ENCODE measurements at regions not wholly inside any gene's neighbourhood (a gene's known extent, or its start where the extent isn't known, plus 50 kb on each side); places are given as distances from the start of the nearest gene placed in this dataset.

DNA sequence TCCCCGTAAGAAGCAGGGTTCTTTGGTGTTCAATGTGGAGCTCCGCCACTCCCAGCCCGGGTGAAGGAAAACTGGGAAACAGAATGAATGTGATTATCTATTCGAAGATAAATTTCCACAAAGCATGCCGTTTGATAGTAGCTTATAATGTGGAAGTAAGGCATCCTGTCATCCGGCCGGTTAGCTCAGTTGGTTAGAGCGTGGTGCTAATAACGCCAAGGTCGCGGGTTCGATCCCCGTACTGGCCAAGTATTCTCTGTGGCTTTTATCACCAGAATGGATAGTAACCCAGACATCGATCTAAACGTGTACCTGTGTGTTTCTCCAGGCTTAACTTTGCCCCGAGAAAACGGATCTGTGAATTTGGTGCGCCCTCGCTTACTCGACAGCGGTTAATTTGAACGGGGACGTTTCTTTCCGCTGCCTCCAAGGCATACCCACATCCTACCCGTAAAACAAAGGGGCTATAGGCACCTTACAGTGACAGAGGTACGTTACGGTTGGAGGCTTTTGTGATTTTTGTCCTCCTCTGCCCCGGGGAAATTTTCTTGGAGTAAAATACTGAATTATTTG, 215.2 kb upstream of the ZNF184 start (continued):
- 0 out of 2 replicates have a peak, but pooled peaks have one; percentile 47 for TF ChIP-seq NR2F6 (IDR thresholded peaks at IDR 0.05)
- peak; percentile 60 for TF ChIP-seq NR2F6 (CRISPR knock-in tag; IDR thresholded peaks at IDR 0.05)
- peak; percentile 69; the same call in 1 of the 2 replicates for TF ChIP-seq ZNF121 (CRISPR knock-in tag; IDR thresholded peaks at IDR 0.05)
- TF ChIP-seq RFX5 (IDR thresholded peaks at IDR 0.05; ENCODE audit: low read depth, low read length): no peak
- TF ChIP-seq, protein P1, sequence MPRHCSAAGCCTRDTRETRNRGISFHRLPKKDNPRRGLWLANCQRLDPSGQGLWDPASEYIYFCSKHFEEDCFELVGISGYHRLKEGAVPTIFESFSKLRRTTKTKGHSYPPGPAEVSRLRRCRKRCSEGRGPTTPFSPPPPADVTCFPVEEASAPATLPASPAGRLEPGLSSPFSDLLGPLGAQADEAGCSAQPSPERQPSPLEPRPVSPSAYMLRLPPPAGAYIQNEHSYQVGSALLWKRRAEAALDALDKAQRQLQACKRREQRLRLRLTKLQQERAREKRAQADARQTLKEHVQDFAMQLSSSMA (CRISPR knock-in tag; IDR thresholded peaks at IDR 0.05): peak; percentile 64; the same call in 1 of the 2 replicates
- 0 out of 2 replicates have a peak, but pooled peaks have one; percentile 61 for TF ChIP-seq ZNF44 (CRISPR knock-in tag; IDR thresholded peaks at IDR 0.05)
- TF ChIP-seq HDAC2 (CRISPR knock-in tag; IDR thresholded peaks at IDR 0.05): peak; percentile 90
- TF ChIP-seq DR1 (CRISPR knock-in tag; IDR thresholded peaks at IDR 0.05): peak; percentile 68; the same call in 1 of the 2 replicates
- no peak for TF ChIP-seq ZNF432 (CRISPR knock-in tag; IDR thresholded peaks at IDR 0.05; ENCODE audit: borderline replicate concordance)
- 0 out of 2 replicates have a peak, but pooled peaks have one; percentile 57 for TF ChIP-seq ZNF256 (CRISPR knock-in tag; conservative IDR thresholded peaks at IDR 0.05)
- TF ChIP-seq, protein P2, sequence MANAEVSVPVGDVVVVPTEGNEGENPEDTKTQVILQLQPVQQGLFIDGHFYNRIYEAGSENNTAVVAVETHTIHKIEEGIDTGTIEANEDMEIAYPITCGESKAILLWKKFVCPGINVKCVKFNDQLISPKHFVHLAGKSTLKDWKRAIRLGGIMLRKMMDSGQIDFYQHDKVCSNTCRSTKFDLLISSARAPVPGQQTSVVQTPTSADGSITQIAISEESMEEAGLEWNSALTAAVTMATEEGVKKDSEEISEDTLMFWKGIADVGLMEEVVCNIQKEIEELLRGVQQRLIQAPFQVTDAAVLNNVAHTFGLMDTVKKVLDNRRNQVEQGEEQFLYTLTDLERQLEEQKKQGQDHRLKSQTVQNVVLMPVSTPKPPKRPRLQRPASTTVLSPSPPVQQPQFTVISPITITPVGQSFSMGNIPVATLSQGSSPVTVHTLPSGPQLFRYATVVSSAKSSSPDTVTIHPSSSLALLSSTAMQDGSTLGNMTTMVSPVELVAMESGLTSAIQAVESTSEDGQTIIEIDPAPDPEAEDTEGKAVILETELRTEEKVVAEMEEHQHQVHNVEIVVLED (CRISPR knock-in tag; IDR thresholded peaks at IDR 0.05; ENCODE audit: borderline replicate concordance): no peak
- TF ChIP-seq NFKB2 (CRISPR knock-in tag; IDR thresholded peaks at IDR 0.05; ENCODE audit: borderline replicate concordance): no peak; the same call in 1 of the 2 replicates
- no peak for TF ChIP-seq PHF20 (CRISPR knock-in tag; IDR thresholded peaks at IDR 0.05)
- TF ChIP-seq KDM1A (CRISPR knock-in tag; IDR thresholded peaks at IDR 0.05): peak; percentile 92; the same call in 1 of the 2 replicates
- TF ChIP-seq EEA1 (CRISPR knock-in tag; IDR thresholded peaks at IDR 0.05; ENCODE audit: borderline replicate concordance): no peak
- peak; percentile 67 for TF ChIP-seq ZNF503 (CRISPR knock-in tag; IDR thresholded peaks at IDR 0.05)
- TF ChIP-seq, protein P3, sequence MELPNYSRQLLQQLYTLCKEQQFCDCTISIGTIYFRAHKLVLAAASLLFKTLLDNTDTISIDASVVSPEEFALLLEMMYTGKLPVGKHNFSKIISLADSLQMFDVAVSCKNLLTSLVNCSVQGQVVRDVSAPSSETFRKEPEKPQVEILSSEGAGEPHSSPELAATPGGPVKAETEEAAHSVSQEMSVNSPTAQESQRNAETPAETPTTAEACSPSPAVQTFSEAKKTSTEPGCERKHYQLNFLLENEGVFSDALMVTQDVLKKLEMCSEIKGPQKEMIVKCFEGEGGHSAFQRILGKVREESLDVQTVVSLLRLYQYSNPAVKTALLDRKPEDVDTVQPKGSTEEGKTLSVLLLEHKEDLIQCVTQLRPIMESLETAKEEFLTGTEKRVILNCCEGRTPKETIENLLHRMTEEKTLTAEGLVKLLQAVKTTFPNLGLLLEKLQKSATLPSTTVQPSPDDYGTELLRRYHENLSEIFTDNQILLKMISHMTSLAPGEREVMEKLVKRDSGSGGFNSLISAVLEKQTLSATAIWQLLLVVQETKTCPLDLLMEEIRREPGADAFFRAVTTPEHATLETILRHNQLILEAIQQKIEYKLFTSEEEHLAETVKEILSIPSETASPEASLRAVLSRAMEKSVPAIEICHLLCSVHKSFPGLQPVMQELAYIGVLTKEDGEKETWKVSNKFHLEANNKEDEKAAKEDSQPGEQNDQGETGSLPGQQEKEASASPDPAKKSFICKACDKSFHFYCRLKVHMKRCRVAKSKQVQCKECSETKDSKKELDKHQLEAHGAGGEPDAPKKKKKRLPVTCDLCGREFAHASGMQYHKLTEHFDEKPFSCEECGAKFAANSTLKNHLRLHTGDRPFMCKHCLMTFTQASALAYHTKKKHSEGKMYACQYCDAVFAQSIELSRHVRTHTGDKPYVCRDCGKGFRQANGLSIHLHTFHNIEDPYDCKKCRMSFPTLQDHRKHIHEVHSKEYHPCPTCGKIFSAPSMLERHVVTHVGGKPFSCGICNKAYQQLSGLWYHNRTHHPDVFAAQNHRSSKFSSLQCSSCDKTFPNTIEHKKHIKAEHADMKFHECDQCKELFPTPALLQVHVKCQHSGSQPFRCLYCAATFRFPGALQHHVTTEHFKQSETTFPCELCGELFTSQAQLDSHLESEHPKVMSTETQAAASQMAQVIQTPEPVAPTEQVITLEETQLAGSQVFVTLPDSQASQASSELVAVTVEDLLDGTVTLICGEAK (IDR thresholded peaks at IDR 0.05): no peak
- TF ChIP-seq, protein P3 (CRISPR knock-in tag; IDR thresholded peaks at IDR 0.05): no peak; the same call in 1 of the 2 replicates

Data from HepG2 (cell line).